HG02943 (cell line): ENCODE measurements at regions not wholly inside any gene's neighbourhood (a gene's known extent, or its start where the extent isn't known, plus 50 kb on each side); places are given as distances from the start of the nearest gene placed in this dataset.

Experiments used
- ATAC-seq: cut with Tn5 transposase; IDR thresholded peaks from one replicate; pipeline ENCODE4 v1.9.1; 2021; ENCODE audit warnings: mild to moderate bottlenecking, low read depth, moderate library complexity; ENCODE audit not compliant: unreplicated experiment

DNA sequence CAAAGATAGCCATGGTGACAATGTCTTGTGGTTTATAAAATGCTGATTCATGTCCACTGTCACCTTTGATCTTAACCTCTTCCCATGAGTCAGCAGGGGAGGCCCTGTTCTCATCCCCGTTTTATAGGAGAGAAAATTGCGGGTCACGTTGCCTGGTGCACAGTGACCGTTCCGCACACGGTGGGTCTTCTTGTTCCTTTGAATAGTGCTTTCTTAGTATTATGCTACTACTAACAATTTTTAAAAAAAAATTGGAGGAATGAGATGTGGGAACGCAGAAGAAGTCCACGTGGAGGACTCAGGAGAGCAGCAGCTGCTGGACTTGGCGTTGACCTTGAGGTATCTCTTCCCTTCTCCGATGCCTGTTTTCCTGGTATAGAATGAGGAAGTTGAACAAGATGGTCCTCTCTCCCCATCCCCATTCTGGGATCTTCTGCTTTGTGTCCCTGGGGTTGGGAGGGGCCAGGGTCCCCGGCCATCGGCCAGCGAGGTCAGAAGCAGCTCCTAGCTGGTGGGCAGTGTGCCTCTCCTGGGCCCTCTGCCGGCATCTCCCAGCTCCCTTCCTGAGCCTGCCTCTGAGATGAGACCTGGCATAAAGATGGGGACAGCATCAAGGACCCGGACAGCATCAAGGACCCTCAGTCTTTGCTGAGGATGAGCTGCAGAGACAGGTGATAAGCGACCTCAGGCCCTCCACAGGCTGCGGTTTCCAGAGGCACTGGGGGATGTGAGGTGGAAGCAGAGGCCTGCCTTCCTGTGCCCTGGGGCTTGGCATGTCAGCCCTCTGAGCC, 143.9 kb downstream of the C9orf50 start:
- ATAC-seq: no peak

- no peak for ATAC-seq
Observed at GRCh38 chr9:129474740-129475404, 146.0 kb downstream of the C9orf50 start.

DNA sequence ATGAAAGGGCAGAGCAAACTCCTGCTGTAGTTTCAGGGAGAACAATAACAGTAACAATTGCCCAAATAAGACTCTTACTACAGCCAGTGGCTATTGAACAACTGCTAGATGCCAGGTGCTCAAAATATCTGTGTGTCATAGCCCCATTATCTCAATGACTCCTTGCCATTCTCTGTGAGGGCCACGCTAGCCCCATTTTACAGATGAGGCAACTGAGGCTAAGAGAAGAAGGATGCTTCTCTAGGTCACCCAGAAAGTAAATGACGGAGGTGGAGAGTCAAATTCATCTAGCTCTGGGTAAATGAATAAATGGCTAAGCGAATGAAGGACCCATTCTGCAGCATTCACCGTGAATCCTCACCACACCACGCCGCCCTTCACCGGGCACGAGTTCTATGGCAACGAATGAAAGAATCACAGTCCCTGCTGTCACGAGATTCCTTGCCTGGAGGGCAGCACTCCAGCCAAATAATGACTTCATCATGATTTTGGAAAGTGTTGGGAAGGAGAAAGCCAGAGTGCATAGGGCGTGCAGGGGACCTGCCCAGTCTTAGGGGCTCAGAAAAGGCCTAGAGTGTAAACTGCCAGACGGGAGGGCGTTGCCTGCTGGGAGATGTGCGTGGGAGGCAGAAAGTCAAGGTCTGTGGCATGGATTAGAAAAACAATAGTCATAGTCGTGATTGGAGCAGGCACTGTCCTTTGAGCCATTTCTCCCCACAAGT, 147.2 kb downstream of the C9orf50 start:
- no peak for ATAC-seq

DNA sequence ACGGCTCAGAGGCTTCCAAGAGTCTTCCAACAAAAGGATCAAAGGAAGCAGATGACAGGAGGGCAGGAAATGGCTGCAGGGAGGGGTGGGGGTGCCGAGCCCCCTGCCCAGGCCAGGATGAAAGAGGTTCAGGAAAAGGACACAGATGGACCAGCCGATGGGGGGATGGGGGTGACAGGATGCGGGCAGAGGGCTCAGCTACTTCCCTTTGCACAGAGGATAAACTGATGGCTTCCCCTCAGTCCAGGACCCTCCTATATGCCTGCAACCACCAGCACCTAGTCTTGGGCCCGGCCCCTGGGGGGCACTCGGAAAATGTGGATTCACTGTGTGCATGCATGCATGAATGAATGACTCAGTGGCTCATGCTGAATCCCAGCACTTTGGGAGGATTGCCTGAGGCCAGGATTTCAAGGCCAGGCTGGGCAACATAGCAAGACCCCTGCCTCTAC, 148.2 kb downstream of the C9orf50 start:
- ATAC-seq: no peak

GRCh38 chr9:129471201-129472019, 149.5 kb downstream of the C9orf50 start:
- ATAC-seq: no peak

GRCh38 chr9:129469988-129470316, 150.9 kb downstream of the C9orf50 start:
- ATAC-seq: no peak

DNA sequence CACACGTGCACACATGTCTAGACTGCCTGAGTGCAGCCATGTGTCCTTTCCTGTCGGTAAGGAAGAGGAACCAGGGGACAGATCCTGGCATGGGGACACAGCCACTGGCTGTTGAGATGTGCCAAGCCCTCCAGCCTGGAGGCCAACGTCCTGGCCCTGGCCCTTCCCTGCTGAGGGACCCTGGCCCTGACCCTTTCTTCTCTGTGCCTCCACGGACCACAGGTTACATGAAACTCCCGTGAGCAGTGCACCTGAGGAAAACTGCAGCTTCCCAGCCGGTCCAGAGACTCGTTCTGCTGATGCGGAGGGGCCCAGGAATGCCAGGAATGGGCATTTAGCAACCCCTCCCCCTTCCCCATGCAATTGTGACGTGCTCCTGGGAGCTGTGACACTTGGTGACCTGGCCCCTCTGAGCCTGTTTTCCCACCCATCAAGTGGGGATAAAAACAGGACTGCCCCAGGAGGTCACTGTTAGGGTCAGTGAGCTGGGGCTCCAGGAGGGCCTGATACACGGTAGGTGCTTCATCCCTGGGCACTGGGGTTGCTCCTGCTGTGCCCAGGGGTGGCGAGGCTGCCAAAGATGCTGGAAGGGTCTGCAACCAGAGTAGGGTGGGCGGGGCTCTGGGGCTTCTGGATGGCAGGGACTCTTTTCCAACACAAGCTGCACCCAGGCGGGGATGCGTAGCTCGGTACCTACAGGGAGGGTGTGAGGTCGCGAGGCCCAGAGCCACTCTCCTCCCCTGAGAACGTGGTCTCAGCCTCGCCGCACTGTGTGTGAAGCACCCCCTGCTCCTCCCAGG, 151.5 kb downstream of the C9orf50 start:
- ATAC-seq: no peak

DNA sequence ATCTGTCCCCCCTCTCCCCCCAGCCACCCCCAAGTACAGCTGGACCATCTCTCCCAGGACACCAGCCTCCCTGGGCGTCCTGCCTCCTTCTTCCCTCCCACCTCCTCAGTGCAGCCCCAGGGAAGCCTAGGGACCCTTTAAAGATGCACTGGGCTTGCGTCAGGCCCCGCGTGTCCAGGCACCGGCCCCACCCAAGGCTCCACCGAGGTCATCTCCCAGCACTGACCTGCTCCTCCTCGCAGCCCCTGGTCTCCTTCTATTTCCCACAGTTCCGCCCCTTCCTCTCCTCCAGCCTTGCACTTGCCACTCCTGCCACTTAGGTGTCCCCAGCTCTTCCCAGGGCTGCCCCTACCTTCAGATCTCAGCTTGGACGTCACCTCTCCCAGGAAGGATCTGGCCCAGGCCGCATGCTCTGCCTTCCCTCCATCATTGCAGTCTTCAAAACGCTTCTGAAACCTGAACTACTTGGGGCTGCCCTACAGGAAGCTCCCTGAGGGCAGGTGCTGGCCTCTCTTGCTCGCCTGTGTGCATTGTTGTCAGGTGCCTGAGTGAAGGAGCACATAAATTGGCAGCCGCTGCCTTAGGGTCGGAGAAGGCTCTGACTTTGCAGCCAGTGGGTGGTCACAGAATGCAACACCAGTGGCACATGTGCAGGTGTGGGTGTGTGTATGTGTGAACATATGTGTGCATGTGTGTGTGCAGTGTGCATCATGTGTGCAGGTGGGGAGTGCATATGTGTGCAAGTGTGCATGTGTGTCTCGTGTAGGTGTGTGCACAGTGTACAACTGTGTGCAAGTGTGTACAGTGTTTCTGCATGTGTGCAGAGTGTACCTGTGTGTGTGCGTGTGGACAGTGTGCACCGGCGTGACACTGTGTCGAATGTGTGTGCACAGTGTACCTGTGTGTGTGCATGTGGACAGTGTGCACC, 152.9 kb downstream of the C9orf50 start:
- no peak for ATAC-seq

- no peak for ATAC-seq
Observed at GRCh38 chr9:129467004-129467588, 153.8 kb downstream of the C9orf50 start.

- no peak for ATAC-seq
Observed at GRCh38 chr9:129465834-129466535, 154.9 kb downstream of the C9orf50 start.

GRCh38 chr9:129464972-129465833, 155.7 kb downstream of the C9orf50 start:
- ATAC-seq: no peak

DNA sequence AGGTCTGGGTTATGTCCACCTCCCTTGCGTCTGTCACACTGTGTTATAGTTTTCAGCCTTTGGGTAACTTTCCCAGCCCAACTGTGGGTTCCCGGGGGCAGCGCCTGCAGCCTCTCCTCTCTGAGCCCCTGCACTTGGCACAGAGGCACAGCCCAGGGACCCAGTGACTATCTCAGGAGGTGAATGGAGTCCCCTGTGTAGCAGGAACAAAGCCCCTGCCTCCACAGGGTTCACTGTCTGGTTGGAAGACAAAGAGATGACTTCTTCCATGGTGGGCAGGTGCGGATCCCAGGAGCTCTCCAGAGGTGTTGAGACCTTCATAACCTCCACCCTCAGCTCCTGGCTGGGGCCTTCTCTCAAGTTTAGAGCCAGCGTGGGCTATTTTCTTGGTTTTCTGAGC, 156.9 kb downstream of the C9orf50 start:
- ATAC-seq: no peak

- ATAC-seq: no peak
Observed at GRCh38 chr9:129463477-129463876, 157.4 kb downstream of the C9orf50 start.

DNA sequence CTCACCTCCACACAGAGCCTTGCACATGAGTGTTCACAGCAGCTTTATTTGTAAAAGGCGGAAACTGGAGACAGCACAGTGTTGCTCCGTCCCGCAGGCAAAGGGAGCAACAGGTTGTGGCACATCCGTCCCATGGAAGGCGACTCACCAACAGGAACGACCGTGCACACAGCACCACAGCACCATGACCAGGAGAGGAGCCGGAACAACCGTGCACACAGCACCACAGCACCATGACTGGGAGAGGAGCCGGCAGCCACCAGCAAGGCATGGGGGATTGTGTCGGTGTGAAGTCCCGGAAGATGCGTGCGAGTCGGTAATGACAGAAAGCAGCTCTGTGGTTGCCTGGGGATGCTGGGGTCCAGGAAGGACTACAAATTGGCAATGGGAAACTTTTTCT, 158.5 kb downstream of the C9orf50 start:
- no peak for ATAC-seq

DNA sequence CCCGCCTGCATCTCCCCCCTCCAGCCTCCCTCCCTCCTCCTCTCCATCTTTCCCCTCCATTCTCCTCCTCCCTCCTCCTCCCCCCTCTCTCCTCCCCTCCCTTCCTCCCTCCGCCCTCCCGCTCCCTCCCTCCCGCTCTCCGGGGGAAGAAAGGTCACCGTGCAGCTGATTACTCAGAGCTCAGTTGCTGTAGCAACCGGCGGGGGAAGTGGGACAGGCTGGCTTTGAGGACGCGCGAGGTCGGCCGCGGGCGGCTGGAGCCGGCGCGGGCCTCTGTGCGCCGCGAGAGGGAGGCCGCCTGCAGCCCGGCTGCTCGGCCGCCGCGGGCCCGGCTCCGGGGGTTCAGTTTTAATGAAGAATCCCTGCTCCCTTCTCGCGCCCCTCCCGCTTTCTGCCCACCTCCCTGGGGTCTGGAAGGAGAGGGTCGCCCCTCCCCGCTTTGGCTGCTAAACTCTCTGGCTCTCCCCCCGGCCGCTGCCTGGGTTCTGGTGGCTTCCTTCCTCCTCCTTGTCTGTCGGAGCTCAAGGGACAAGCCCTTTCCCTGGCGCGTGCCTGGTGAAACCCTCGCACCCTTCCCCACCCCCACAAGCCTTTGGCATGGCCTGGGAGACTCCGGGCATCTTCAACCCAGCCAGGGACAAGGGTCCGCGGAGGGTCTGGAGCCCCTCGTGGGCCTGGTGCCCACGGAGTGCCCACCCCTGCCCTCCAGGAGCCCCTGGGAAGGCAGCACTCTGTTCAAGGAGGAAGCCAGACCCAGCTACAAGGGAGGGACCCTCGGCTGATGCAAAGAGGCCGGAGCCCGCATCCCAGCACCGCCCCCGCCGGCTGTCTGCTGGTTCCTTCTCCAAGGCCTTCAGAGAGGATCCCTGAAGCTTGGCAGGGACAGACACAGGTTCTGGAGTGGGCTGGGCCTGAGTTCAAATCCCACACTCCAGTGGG, 160.3 kb downstream of the C9orf50 start:
- ATAC-seq: no peak
